ENCODE measurements at regions not wholly inside any gene's neighbourhood (a gene's known extent, or its start where the extent isn't known, plus 50 kb on each side); places are given as distances from the start of the nearest gene placed in this dataset.

GRCh38 chr5:13572163-13572562, 372.3 kb downstream of the DNAH5 start:
- TF ChIP-seq, protein P1, sequence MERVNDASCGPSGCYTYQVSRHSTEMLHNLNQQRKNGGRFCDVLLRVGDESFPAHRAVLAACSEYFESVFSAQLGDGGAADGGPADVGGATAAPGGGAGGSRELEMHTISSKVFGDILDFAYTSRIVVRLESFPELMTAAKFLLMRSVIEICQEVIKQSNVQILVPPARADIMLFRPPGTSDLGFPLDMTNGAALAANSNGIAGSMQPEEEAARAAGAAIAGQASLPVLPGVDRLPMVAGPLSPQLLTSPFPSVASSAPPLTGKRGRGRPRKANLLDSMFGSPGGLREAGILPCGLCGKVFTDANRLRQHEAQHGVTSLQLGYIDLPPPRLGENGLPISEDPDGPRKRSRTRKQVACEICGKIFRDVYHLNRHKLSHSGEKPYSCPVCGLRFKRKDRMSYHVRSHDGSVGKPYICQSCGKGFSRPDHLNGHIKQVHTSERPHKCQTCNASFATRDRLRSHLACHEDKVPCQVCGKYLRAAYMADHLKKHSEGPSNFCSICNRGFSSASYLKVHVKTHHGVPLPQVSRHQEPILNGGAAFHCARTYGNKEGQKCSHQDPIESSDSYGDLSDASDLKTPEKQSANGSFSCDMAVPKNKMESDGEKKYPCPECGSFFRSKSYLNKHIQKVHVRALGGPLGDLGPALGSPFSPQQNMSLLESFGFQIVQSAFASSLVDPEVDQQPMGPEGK (CRISPR knock-in tag; IDR thresholded peaks at IDR 0.05; ENCODE audit: borderline replicate concordance): no peak
- TF ChIP-seq ZFP30 (CRISPR knock-in tag; IDR thresholded peaks at IDR 0.05) (no peak), CSDC2 (CRISPR knock-in tag; IDR thresholded peaks at IDR 0.05) (no peak), ZFP3 (CRISPR knock-in tag; IDR thresholded peaks at IDR 0.05) (no peak), TOX (CRISPR knock-in tag; IDR thresholded peaks at IDR 0.05; ENCODE audit: borderline replicate concordance) (no peak), TCF4 (CRISPR knock-in tag; IDR thresholded peaks at IDR 0.05; ENCODE audit: borderline replicate concordance) (no peak)
- TF ChIP-seq, protein P2, sequence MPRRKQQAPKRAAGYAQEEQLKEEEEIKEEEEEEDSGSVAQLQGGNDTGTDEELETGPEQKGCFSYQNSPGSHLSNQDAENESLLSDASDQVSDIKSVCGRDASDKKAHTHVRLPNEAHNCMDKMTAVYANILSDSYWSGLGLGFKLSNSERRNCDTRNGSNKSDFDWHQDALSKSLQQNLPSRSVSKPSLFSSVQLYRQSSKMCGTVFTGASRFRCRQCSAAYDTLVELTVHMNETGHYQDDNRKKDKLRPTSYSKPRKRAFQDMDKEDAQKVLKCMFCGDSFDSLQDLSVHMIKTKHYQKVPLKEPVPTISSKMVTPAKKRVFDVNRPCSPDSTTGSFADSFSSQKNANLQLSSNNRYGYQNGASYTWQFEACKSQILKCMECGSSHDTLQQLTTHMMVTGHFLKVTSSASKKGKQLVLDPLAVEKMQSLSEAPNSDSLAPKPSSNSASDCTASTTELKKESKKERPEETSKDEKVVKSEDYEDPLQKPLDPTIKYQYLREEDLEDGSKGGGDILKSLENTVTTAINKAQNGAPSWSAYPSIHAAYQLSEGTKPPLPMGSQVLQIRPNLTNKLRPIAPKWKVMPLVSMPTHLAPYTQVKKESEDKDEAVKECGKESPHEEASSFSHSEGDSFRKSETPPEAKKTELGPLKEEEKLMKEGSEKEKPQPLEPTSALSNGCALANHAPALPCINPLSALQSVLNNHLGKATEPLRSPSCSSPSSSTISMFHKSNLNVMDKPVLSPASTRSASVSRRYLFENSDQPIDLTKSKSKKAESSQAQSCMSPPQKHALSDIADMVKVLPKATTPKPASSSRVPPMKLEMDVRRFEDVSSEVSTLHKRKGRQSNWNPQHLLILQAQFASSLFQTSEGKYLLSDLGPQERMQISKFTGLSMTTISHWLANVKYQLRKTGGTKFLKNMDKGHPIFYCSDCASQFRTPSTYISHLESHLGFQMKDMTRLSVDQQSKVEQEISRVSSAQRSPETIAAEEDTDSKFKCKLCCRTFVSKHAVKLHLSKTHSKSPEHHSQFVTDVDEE (CRISPR knock-in tag; IDR thresholded peaks at IDR 0.05): no peak
- TF ChIP-seq, protein P3, sequence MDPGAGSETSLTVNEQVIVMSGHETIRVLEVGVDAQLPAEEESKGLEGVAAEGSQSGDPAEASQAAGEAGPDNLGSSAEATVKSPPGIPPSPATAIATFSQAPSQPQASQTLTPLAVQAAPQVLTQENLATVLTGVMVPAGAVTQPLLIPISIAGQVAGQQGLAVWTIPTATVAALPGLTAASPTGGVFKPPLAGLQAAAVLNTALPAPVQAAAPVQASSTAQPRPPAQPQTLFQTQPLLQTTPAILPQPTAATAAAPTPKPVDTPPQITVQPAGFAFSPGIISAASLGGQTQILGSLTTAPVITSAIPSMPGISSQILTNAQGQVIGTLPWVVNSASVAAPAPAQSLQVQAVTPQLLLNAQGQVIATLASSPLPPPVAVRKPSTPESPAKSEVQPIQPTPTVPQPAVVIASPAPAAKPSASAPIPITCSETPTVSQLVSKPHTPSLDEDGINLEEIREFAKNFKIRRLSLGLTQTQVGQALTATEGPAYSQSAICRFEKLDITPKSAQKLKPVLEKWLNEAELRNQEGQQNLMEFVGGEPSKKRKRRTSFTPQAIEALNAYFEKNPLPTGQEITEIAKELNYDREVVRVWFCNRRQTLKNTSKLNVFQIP (CRISPR knock-in tag; IDR thresholded peaks at IDR 0.05; ENCODE audit: borderline replicate concordance, low read depth): no peak

Data from SK-N-SH treated with all-trans-retinoic acid at 6 μM for 48 hours (cell line).